ENCODE measurements at regions not wholly inside any gene's neighbourhood (a gene's known extent, or its start where the extent isn't known, plus 50 kb on each side); places are given as distances from the start of the nearest gene placed in this dataset.

DNA sequence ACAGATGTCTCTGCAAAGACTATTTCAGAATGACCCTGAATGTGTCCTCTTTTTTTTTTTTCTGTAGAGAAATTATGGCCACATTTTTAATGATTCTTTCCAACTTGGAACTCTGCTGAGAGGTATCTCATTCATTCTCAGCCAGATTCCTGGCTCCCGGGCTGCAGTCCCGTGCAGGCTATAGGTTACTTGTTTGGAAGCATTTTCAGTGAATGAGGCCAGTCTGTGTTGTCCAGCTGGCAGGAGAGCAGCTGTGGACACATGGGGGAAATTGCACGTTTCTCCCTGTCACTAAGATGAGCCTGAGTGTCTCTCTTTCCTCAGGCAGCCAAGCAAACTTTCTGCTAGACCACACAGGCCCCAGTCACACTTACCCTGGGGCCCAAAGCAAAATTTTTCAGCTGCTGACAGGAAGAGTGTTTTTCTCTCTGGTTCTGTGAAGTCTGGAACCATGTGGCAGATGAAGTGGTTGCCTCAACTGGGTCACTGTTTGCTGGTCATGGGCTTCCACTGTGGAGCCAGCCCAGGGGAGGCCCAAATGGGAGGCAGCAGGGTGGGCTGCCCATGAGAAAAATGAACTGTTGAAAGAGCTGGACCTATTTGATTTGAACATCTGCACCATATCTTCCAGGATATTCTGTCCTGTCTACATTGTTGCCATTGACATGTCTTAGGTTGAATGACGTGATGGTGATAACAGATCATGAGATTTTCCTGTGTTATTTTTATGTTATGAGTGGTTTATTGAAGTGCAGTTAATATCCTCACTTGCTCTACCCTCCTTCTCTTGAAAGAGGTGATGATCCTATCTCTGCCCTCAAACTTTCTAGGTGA is 431.2 kb downstream of the LPIN1 start:
- no peak for DNase-seq

- DNase-seq = no peak
Observed at GRCh38 chr2:12178289-12179080, 432.1 kb downstream of the LPIN1 start.

- DNase-seq = no peak
Observed at GRCh38 chr2:12180031-12180430, 433.6 kb downstream of the LPIN1 start.

- no peak for DNase-seq
Observed at GRCh38 chr2:12183032-12183645, 436.7 kb downstream of the LPIN1 start.

- no peak for DNase-seq
Observed at GRCh38 chr2:12192762-12193161, 446.3 kb downstream of the LPIN1 start.

DNA sequence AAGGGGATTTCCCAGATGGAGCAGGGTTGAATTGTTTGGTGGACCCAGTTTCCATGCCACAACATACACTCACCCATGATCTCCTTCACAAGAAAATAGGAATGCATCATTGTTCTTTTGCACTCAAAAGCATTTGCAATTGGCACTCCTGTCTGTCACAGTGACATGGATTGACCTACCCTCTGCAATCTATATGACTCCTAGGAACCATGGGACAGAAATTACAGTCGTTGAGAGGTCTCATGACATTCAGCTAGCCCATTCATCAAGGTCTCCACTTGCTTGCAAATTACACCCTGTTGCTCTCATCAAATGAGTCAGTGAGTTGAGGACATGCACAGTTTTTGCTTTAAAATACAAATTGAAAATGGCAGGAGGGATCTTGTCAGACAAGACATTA is 448.5 kb downstream of the LPIN1 start:
- DNase-seq = no peak

- DNase-seq = no peak
Observed at GRCh38 chr2:12196495-12196894, 450.1 kb downstream of the LPIN1 start.

GRCh38 chr2:12197133-12197532 is 450.7 kb downstream of the LPIN1 start:
- DNase-seq = no peak

DNA sequence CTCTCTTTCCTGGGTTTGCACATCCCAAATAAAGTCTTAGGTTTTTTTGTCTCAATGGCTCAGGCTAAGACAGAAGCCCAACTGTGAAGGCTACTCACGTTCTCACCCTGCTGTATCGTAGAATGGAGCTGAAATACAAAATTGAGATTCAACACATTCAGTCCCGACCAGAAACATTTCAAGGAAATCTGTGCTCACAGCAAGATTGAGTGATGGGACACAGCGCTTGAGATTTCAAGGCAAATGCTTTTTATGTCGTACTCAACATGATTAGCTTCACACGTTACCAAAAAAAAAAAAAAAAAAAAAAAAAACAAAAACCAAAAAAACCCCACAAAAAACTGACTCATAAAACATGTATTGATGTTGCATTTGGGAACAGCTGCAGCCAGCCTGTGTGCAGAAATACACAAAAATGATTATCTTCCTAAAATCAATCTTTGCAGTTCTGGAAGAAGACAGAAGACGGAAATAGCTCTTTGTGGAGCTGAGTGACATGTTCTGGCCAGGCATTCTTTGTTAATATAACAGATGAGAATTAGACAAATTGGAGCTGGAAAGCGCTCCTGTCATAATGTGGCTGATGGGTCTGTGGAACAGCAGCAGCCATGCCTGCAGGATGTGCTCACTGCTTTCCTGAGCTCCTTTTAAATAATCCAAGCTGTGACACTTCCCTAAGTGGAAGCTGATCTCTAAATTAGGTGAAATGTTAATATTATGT is 453.2 kb downstream of the LPIN1 start:
- DNase-seq = no peak

- no peak for DNase-seq
Observed at GRCh38 chr2:12201369-12201768, 454.9 kb downstream of the LPIN1 start.

- DNase-seq = no peak
Observed at GRCh38 chr2:12202313-12203075, 456.1 kb downstream of the LPIN1 start.

- no peak for DNase-seq
Observed at GRCh38 chr2:12203528-12203927, 457.1 kb downstream of the LPIN1 start.

GRCh38 chr2:12205086-12205485 is 458.7 kb downstream of the LPIN1 start:
- DNase-seq = no peak

- DNase-seq = no peak
Observed at GRCh38 chr2:12207491-12207890, 461.1 kb downstream of the LPIN1 start.

GRCh38 chr2:12210016-12210933 is 463.8 kb downstream of the LPIN1 start:
- DNase-seq = no peak

- DNase-seq = no peak
Observed at GRCh38 chr2:12211326-12212175, 465.1 kb downstream of the LPIN1 start.

DNA sequence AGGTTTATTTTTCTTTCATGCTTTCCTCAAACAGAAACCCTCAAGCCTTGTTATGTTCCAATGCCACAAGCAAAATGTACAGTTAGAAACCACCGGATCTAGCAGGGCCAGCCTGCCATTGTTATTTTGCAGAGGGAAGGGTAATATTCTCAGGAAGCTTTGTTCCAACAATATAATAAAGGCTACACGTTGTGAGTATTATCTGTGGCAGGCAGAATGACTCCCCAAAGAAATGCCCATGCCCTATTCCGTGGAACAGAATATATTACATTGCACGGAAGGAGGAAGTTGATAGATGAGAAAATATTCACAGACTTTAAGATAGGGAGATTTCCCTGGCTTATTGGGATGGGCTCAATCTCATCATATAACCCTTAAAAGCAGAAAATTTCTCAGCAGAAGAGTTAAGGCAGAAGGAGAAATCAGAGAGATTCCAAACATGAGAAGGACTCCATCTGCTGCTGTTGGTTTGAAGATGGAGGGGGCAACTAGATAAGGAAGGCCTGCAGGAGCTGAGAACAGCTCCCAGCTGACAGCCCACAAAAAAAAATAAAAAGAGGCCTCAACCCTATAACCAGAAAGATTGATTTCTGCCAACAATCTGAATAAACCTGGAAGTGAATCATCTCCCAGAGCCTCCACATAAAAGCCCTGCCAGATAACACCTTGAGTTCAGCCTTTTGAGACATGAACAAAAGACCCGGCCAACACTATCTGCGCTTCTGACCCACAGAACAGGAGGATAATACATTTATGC is 466.6 kb downstream of the LPIN1 start:
- DNase-seq = no peak

DNA sequence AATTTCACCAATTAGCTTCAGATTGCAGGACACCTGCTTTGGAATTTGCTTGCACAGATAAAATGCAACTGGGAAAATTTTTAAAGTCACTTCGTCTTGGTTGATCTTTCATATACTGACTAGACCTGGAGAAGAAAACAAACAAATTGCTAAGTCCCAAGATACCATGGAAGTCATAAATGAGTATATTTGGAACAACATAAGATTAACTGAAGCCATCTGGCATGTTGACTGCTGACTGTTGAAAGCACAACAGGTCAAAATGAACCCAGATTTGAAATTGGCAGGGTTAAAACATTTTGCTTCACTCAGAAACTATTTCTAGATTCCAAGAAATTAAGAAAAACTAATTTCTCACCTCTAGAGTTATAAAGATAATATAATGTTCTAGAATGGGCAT is 470.7 kb downstream of the LPIN1 start:
- no peak for DNase-seq

GRCh38 chr2:12219761-12220160 is 473.3 kb downstream of the LPIN1 start:
- no peak for DNase-seq
